ENCODE measurements at regions not wholly inside any gene's neighbourhood (a gene's known extent, or its start where the extent isn't known, plus 50 kb on each side); places are given as distances from the start of the nearest gene placed in this dataset.

DNA sequence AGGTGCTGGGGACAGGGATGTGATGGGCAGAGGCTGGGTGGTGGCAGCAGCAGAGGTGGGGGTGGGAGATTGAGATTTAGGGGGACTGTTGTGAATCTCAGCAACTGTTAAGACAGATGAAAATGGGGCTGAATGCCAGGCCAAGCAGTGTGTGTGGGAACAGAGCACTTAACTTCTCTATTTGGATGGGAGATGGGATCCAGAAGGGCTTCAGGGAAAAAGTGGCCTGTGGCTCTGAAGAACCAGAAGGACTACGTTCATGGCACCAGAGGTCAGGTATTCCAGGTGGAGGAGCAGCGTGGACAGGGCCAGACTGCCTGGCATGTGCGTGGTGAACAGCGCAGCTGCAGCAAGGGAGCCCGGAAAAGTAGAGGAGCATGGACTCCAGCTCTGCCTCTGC, 82.6 kb upstream of the SYT13 start:
- TF ChIP-seq, protein P1, sequence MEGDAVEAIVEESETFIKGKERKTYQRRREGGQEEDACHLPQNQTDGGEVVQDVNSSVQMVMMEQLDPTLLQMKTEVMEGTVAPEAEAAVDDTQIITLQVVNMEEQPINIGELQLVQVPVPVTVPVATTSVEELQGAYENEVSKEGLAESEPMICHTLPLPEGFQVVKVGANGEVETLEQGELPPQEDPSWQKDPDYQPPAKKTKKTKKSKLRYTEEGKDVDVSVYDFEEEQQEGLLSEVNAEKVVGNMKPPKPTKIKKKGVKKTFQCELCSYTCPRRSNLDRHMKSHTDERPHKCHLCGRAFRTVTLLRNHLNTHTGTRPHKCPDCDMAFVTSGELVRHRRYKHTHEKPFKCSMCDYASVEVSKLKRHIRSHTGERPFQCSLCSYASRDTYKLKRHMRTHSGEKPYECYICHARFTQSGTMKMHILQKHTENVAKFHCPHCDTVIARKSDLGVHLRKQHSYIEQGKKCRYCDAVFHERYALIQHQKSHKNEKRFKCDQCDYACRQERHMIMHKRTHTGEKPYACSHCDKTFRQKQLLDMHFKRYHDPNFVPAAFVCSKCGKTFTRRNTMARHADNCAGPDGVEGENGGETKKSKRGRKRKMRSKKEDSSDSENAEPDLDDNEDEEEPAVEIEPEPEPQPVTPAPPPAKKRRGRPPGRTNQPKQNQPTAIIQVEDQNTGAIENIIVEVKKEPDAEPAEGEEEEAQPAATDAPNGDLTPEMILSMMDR (IDR thresholded peaks at IDR 0.05), result no peak
- DNase-seq (ENCODE audit: low spot score) (no peak), ATAC-seq (ENCODE audit: low FRiP score) (no peak)

DNA sequence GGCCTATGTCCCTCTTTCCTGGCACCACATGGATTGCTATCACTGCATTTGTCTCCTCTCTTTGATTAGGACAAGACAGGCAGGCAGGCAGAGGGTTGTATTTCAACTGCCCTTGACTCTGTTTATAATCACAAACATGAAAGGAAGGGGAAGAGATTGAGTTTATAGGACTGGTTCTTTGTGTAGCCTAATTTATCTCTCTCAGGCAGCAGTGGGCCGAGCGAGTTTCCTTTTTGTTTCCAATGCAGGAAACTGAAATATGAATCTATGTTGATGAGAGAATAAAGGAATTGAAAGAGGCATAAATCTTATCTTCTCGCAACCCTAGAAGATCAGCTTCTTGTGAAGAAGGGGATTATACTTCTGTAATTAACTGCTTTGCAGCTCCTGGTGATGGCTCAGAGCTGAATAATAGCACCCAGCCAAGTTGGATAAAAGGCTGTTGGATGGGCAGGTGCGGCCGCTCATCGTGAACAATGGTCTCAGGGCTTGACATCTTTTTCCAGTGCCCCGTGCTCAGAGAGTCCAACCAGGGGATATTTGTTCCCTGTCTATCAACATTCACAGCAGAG, 80.6 kb upstream of the SYT13 start:
- ATAC-seq (ENCODE audit: low FRiP score) (no peak), DNase-seq (ENCODE audit: low spot score) (no peak)
- TF ChIP-seq, protein P1 (IDR thresholded peaks at IDR 0.05), result no peak

DNA sequence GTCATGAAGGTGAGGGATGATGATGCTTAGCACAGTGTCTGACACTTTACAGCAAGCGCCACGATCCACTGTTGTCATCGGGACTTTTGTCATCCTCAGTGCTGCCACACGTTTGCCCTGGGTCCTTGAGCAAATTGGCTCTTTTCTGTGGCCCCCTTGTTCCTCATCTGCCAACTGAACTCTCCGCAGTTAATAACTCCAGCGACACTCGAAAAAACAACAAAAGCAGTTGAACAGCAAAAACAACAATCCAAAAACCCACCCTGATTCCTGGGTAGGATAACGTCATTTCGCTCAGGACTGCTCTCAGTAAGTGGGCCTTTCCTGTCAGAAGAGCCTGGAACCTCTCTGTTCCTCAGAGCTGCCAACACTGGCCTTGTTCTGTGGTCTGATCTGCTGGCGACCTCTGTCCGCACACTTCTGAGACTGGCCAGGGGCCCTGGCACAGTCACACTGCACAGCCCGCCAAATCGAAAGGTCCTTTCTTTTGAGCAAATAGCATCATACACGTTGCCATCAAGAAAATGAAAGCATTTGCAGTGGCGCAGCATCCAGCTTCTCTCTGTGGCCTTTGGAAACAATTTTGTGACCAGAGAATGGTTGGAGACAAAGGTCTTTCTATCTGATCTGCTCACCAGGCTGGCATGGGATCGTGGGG, 79.9 kb upstream of the SYT13 start:
- no peak for DNase-seq (ENCODE audit: low spot score)
- TF ChIP-seq, protein P1 (IDR thresholded peaks at IDR 0.05), result no peak
- ATAC-seq (ENCODE audit: low FRiP score), result no peak

DNA sequence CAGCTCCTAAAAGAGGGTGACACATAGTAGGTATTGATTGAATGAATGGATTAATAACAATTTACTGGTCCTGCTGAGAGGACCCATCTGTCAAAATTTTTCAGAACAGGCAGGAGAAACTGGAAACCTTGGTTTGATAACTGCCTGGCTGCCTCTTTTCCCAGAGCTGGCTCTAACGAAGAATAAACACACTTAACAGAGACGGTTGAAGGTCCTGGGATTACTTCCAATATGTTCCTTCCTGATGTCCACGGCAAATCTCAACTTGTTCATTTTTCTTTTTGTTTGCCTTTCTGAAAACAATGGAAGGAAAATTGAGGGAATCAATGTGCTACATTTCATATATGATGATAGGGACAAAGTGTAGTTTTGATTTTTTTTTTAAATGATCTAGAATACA, 76.5 kb upstream of the SYT13 start:
- TF ChIP-seq, protein P1 (IDR thresholded peaks at IDR 0.05), result no peak
- no peak for ATAC-seq (ENCODE audit: low FRiP score)
- DNase-seq (ENCODE audit: low spot score), result no peak

DNA sequence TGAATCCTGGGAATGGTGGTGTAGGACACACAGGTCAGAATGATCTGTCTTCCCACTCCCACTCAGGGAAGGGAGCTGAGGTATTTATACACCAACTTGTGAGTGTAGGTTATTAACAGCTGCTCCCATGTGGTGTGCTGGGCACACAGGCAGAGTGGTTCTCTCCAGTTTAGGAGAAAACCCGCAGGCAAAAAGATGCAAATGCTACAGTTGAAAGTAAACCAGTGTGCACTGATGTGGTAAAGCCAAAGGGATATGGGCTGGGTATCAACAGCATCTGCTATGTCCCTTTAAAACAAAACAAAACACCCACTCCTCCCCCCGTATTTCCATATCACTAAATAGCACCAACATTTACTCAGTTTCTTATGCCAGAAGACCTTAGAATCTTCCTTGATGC, 75.4 kb upstream of the SYT13 start:
- TF ChIP-seq, protein P1 (IDR thresholded peaks at IDR 0.05), result no peak
- DNase-seq (ENCODE audit: low spot score), result no peak
- no peak for ATAC-seq (ENCODE audit: low FRiP score)

DNA sequence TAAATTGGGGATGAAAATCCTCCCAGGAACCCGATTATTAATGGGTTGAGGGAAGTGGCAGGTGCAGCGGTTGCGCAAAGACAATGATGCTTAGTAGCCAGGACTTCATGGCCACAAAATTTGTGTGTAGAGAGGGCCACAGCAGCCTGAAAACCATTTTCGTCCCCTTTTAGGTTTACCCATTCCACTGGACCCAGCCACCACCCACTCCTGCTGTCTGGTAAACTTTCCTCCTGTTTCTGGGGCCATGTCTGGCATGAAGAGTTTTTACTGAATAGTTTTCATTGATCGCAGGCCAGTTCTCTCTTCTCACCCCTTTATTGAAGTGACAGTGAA, 69.5 kb upstream of the SYT13 start:
- no peak for ATAC-seq (ENCODE audit: low FRiP score)
- TF ChIP-seq, protein P1 (IDR thresholded peaks at IDR 0.05), result no peak
- DNase-seq (ENCODE audit: low spot score), result no peak

DNA sequence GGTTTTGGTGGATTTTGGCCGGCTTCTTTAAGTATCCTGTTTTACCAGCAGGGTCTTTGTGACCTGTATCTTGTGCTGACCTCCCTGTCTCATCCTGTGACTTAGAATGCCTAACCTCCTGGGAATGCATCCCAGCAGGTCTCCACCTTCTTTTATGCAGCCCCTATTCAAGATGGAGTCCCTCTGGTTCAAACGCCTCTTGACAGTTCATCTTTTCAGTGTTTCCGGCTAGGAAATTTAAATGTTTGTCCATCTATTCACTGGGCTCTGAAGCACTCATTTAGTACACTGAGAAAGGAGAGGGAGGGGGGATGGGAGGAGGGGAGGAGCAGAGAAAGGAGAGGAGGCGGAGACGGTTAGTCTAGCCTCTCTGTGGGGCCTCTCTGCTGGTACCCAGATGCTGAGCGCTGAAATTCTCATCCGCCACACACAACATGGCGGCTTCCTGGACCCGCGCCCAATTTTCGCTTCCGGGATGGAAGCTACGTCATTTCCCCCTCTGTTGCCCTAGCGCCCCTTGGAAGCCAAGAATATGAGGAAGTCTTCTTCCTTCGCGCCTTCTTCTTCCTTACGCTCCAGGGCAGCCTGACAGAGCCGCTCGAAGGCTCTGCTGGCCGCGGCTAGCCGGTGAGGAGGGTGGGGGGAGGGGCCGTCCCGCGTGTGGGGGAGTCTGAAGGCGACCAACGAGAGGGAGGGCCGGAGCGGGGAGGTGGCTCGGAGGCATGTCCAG, 69.0 kb upstream of the SYT13 start:
- DNase-seq (ENCODE audit: low spot score) (peak; percentile 61), ATAC-seq (ENCODE audit: low FRiP score) (peak; percentile 39)
- TF ChIP-seq, protein P1 (IDR thresholded peaks at IDR 0.05), result no peak

Measured in omental fat pad (tissue), 3 donors.